B cell (primary cell): ENCODE measurements at regions not wholly inside any gene's neighbourhood (a gene's known extent, or its start where the extent isn't known, plus 50 kb on each side); places are given as distances from the start of the nearest gene placed in this dataset.

Experiments used
- EZH2 ChIP-seq: IDR thresholded peaks from 2 replicates; pipeline ENCODE4 v1.6.1; 2012; ENCODE audit warnings: borderline replicate concordance, low read depth, mild to moderate bottlenecking, moderate library complexity, low read length; ENCODE audit not compliant: insufficient read depth, poor library complexity, severe bottlenecking
- TF ChIP-seq, protein P1 (sequence below): fragments of 200-600 bp; IDR thresholded peaks from one replicate; pipeline ENCODE4 v1.8.0; 2022; ENCODE audit warnings: antibody characterized with exemption, mild to moderate bottlenecking

DNA sequence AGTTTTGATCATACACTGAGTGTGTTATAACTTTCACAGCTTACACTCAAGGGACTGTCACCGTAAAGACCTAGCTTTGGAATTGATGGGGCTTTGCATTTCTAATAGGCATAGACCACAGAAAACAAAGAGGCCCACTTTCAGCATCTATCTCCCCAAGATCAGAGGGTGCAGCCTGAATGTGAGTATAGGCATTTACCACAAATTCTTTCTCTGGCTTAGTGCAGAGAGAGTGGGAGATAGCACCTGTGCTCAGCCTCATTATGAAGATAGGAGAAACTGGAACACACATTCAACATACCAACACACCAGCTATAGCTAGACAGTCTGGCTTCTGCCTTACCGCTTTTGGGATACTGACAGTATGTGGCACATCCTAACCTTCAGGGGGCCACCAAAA is 783.4 kb upstream of the GRAMD2B start:
- no peak for TF ChIP-seq EZH2
- TF ChIP-seq, protein P1, sequence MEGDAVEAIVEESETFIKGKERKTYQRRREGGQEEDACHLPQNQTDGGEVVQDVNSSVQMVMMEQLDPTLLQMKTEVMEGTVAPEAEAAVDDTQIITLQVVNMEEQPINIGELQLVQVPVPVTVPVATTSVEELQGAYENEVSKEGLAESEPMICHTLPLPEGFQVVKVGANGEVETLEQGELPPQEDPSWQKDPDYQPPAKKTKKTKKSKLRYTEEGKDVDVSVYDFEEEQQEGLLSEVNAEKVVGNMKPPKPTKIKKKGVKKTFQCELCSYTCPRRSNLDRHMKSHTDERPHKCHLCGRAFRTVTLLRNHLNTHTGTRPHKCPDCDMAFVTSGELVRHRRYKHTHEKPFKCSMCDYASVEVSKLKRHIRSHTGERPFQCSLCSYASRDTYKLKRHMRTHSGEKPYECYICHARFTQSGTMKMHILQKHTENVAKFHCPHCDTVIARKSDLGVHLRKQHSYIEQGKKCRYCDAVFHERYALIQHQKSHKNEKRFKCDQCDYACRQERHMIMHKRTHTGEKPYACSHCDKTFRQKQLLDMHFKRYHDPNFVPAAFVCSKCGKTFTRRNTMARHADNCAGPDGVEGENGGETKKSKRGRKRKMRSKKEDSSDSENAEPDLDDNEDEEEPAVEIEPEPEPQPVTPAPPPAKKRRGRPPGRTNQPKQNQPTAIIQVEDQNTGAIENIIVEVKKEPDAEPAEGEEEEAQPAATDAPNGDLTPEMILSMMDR: no peak
